MM.1S (cell line): ENCODE measurements at regions not wholly inside any gene's neighbourhood (a gene's known extent, or its start where the extent isn't known, plus 50 kb on each side); places are given as distances from the start of the nearest gene placed in this dataset.

ENCODE experiments used
- CTCF ChIP-seq: fragments of 300-600 bp; sonication (generic); IDR thresholded peaks from 2 replicates; pipeline ENCODE4 v1.5.1; 2016; ENCODE audit warnings: antibody characterized with exemption, low read length, mixed read lengths
- EZH2 ChIP-seq: fragments of 300-600 bp; sonication (generic); optimal IDR thresholded peaks from 2 replicates; pipeline ENCODE3; 2017; ENCODE audit warnings: low read depth, mild to moderate bottlenecking, antibody characterized with exemption, low read length, mixed read lengths

- TF ChIP-seq CTCF = no peak
- TF ChIP-seq EZH2 = no peak
Observed at GRCh38 chr19:28293685-28294084, 919.3 kb downstream of the UQCRFS1 start.
